ENCODE measurements at regions not wholly inside any gene's neighbourhood (a gene's known extent, or its start where the extent isn't known, plus 50 kb on each side); places are given as distances from the start of the nearest gene placed in this dataset.

DNA sequence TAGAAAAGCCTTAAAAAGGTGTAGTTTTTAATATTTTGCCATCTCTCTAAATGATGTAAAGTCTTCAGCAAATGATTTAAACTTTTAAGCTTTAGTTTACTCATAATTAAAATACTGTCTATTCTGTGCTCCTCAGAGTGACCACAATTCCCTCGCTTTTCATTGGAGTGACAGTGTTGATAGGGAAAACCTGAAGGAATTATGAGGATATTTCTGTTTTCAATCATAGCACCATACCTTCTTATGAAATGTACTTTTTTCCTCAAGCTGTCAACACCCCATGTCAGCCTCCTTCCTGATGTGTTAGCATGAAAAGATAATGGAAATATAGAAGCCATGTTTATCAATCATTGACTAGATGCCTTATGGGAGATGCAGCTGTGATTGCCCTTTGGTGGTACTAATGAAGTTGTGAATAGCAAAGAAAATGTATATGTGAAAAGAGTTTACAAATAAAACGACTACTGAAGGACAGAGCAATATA, 145.4 kb upstream of the EYS start:
- no peak for DNase-seq

DNA sequence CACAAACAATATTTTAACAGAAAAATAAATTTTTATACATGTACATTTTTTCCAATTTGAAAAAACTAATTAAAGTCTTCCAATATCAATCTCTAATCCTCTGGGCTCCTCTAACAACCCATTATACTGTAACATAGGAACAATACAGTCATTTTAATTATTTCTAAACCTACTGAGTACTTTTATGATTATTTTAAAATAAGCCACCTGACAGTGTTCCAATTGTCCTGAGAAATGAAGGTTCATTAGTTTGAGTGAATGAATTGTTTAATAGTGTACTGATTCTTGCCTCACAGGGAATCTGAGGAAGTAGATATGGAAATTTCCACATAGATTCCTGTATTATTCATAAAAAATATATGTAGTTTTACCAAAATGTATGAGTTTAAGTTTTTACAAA, 123.1 kb upstream of the EYS start:
- no peak for DNase-seq

DNA sequence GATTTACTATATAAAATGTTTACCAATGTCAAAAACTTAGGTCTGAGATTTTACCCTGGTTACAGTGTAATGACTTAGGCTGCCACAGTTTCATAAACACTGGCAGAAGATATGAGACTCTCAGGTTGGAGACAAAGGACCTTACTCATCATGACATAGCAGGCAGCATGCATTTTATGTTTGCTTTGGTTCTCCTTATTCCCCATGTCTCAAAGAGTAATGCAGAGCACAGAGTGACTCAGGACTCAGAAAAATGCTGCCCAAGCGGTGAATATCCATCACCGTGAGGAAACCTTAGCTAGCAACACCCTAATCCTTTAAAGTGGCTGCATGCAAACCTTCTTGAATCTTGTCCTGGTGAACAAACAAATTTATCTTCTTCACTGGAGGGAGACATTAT, 112.1 kb upstream of the EYS start:
- DNase-seq: no peak

DNA sequence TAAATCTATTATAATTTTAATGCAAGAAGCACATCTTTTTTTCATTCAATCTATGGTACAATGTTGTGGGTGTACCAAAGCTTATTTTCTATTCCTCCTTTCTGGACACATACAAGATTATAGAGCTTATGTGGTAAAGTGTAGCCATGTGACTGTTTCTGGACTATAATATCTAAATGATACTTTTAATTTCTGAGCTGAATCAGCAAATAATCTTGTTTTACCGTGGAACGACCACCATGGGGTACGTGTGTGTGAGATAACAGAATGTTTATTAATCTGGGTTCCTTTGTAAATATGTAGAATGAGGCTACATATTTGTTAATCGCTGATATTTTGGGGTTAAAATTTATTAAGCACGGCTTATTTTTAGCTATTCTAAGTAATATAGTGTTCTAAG, 111.5 kb upstream of the EYS start:
- DNase-seq: no peak

DNA sequence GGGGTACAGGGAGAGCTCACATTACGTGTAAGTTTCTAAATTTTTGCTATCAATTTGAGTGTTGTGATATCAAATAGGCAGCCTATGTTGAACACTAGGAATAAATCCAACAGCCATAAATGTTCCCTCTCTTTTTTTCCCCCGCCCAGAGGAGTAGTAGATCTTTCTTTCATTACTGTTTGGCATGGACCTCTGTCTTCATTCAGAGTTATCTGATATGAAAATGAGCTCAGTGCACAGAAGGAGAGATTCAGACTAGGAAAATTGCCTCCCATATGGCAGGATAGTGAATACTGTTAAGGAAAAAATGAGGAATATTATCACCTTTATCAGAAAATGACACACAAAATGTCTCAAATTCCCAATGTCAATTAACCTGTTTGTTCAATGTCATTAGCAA, 110.0 kb upstream of the EYS start:
- DNase-seq: no peak

DNA sequence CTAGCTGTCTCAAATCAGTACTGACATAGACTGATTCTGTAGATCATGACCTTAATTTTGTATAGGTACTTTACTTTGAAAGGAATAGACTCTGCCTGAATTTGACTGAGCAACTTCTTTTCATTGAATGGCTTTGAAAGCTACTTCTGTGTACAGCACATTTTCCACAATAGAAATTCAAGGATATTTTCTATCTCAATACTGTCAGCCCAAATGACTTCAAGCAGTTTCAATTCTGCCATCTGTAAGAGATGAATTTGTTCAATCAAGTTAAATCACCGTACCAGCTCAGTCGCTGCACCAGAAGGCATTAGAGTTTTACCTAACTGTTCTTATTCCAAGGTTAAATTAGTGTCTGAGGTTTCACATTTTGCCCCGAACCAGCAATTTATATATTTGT, 107.0 kb upstream of the EYS start:
- DNase-seq: no peak

DNA sequence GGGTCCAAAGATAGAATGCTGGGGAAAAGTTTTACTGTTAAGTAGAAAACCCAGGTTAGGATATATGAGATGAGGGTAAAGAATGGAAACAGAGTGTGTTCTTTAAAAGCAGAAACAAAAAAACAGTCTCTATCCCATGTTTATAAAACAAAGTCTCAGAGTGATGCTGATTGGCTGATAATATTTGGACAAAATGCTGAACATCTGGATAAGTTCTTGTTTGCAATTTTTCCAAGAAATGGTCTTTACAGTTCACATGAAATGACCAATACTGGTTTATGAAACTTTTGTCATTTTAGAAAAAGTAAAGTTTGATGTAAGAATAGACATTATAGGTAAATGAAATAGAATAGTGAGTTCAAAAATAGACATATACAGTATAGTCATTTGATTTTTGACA, 96.2 kb upstream of the EYS start:
- DNase-seq: no peak

DNA sequence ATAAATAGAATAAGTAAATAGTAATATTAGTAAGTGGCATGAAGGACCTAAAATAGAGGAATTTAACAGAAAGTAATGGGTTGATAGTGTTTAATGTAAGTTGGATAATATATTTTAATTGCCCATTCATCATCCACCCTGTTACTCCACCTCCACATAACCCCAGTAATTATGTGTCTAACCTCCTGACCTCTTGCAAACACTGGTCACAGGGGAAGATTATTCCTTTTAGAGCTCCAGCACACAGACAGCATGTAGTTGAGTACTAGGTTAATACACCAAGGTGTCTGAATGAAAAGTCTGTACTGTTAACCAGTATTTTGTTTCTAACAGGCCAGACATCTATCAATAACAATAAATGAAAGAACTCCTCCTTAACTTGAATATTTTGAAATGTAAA, 92.4 kb upstream of the EYS start:
- no peak for DNase-seq

DNA sequence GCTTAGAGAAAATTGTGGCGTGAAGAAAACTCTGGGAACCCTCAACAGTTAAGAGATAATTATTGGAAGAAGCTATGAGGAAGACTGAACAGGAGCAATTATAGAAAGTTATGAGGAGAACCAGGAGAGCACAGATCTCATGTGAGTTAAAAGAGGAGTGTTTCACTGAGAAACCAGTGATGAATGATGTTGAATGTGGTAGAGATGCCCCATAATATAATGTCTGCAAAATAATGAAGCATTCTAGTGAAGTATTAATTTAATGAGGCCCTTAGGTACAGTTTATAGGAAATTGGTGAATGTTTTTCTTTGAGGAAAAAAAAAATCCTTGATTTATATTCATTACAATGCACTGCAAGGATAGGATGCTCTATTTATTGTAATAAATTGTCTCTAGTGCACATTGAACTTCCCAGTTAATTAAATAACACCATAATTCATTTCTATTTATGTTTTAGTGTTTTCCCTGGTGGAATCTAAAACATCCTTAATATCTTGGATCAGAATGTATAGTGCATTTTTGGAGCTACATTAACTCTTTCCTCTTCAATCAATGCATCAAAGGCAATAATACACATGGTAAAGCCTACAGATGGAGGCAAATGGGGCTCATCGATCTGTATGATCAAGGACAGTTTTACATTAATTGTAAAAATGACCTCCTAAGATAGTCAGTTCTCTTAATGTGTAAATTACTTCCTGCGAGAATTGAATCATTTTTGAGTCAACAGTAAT, 91.4 kb upstream of the EYS start:
- no peak for DNase-seq

DNA sequence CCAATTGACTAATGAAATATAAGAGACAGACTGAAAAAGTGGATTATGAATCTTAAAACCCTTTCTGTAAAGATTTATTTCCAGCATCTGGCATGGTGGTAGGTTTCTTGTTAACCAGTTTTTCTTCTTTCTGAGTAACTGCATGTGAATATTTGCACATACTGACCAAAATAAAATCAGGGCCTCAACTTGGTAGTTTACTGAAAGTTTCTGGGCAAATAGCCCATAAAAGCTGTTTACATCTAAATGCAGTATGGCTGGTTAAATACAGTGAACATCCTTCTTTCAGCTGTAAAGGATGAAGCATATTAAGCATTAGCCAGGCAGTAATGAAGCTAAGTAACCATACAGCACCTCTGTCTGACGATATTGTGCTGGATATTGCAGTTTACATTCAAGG, 83.6 kb upstream of the EYS start:
- no peak for DNase-seq

DNA sequence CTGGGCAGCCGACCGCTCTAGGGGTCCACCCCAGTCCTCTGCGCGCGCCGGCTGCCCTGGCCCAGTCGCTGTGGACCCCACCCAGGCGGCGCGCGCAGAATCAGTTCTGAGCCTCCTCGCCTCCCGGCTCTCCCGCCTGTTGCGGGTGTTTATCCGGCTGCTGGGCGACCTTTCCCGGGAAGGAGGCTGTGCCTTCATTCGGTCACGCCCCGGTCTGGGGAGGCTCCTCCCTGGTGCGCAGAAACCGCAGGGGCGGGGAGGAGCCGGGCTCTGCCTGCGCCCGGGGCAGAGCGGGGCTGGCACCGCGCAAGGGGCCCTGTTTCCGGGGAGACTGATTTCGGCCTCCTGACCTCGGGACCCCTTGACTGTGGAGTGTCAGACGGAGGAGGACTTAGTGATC, 80.8 kb upstream of the EYS start:
- DNase-seq: no peak

DNA sequence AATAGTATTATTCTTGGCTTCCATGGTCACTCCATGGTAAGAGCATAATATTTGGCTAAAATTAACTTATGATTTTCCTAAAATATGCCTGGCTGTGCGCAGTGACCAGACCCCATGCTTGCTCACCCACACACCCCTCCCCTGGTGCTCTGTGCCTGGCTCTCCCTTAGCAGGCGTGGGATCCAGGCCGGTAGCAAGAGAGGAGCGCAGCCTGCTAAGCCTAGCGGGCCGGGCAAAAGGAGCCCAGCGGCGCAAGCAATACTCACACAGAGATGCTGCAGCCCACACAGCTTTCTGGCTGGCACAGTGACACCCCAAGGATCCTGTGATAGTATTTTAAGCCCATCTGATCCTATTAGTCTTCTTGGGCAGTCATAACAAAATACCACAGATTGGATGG, 79.8 kb upstream of the EYS start:
- no peak for DNase-seq

DNA sequence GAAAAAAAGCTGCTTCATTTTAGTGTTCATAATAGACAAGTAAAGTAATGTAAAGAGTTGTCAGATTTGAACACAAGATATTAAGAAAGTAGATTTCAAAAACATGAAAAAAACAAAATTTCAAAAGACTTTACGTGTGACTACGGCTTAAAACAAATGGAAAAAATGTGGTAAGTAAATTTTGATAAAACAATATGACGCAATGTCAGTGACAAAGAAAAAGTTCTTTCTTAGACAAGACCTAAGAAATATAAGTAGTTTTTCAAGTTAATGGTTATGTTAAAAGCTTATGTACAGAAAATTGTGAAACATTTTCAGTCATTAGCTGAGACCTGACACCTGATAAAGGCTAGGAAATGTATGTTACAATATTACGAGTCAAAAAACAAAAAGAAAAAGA, 73.7 kb upstream of the EYS start:
- DNase-seq: no peak

DNA sequence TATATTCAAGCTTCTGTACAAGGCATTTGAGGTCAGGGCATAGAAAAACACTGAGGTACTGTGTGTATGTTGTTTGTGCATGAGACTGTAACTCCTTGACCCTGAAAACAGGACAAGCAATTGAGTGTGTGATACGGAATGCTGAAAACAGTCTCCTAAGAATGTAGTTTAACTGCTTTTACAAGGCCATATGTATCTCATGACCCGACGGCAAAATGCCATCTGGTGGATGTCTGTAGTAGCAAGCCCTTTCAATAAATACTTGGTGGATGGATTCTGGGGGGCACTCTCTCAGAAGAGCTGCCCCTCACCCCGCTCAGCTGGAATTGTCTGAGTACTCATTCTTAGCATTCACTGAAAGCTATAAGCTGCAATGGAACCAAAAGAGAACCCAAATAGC, 69.3 kb upstream of the EYS start:
- DNase-seq: no peak

DNA sequence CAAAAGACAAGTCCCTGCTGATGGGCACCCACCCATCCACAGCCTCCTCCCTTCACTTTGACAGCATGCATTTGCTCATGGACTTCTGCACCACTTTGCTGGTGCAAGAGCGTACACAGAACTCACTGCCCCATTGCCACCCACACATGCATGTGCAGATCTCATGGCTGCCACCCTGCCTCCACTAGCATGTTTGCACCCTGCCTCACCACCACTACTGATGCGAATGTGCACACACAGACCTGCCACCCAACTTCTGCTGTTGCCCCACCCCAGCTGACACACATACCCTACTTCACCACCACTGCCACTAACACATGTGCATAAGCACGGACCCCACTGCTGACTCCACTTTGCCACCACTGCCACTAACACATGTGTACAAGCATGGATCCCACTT, 64.9 kb upstream of the EYS start:
- DNase-seq: no peak

DNA sequence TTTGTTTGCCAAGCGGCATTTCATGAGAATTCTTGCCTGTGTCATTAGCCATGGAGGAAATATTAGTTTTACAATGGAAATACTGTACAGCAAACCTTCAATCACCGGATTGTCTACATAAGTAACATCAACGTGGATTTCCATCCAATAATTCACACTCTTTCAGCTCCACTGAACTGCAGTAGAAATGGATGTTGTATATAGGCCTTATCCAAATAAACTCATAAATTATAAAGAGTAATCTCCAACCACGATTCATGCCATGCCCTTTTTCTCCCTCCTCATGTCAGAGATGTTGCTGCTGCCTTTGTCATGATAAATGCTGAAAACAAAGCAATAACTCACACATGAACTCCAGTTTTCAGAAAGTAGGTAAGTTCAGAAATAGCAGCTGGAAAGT, 54.9 kb upstream of the EYS start:
- DNase-seq: no peak

DNA sequence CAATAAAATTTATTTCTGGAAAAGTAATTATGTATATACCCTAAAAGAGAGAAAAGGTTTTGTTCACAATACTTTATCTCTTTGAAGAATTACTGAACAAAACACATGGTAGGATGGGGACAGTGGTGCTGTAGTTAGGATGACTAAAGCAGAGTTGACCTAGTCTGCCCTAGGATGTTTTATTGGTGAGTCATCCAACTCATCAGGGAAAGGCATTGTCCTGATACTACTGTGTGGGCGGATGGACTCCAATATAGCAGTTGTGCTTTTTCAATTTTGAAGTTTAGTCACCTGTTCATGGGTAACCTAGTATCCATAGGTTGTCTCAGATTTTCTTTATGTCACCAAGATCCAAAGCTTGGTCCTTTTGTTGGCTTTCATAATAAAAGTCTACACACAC, 53.3 kb upstream of the EYS start:
- DNase-seq: no peak
